CD4-positive, alpha-beta T cell (primary cell): ENCODE measurements at regions not wholly inside any gene's neighbourhood (a gene's known extent, or its start where the extent isn't known, plus 50 kb on each side); places are given as distances from the start of the nearest gene placed in this dataset.
A peak's percentile ranks its signal among the peaks of the same experiment; 100 is the strongest.

ENCODE experiments used
- ATAC-seq: fragments of 200-7000 bp; cut with Tn5 transposase; one replicate; pipeline ENCODE4 v1.10.0; 2022; ENCODE audit warnings: mild to moderate bottlenecking; ENCODE audit not compliant: poor library complexity
- CTCF ChIA-PET: fragments of 350-600 bp; sonication (Branson Sonifier 250); formaldehyde crosslinking; loops from one replicate; lab custom pipeline; 2021; ENCODE audit warnings: antibody characterized with exemption, inconsistent platforms; lab: Charles Lee
- POLR2A ChIA-PET: fragments of 350-600 bp; sonication (Branson Sonifier 250); formaldehyde crosslinking; loops from one replicate; lab custom pipeline; 2021; ENCODE audit warnings: antibody characterized with exemption, inconsistent platforms; lab: Charles Lee
- DNase-seq, 14 experiments: peaks; one replicate each; pipeline ENCODE4 v3.0.0-alpha.2; 2013 to 2020; ENCODE audit warnings: mixed read lengths in 2 of 14
- H3K27ac ChIP-seq, 2 donors: one replicate each; pipeline versions ENCODE4 v1.5.1 to v1.7.0; 2013; ENCODE audit warnings: low read length in 2 of 2, low read depth in 1 of 2, mild to moderate bottlenecking in 1 of 2
- H3K27me3 ChIP-seq, 2 experiments: 1 replicate in 1 of 2; 2 replicates in 1 of 2; pipeline versions ENCODE4 v1.6.1 to v1.7.0; 2013; ENCODE audit warnings: low read length in 2 of 2, control low read depth in 1 of 2, mild to moderate bottlenecking in 1 of 2, moderate library complexity in 1 of 2; ENCODE audit not compliant: insufficient read depth in 2 of 2, control insufficient read depth in 1 of 2
- H3K36me3 ChIP-seq: one replicate; pipeline ENCODE4 v1.6.1; 2013; ENCODE audit warnings: low read length, control low read depth; ENCODE audit not compliant: insufficient read depth
- H3K4me1 ChIP-seq: one replicate; pipeline ENCODE4 v1.6.1; 2013; ENCODE audit warnings: low read length, control low read depth; ENCODE audit not compliant: insufficient read depth
- H3K4me3 ChIP-seq: one replicate; pipeline ENCODE4 v1.5.1; 2013; ENCODE audit warnings: mild to moderate bottlenecking, low read length, moderate library complexity
- H3K9me3 ChIP-seq, 2 experiments: 1 replicate in 1 of 2; 2 replicates in 1 of 2; pipeline versions ENCODE4 v1.6.1 to v1.7.0; 2013; ENCODE audit warnings: low read length in 2 of 2, mild to moderate bottlenecking in 2 of 2, control low read depth in 1 of 2, moderate library complexity in 1 of 2; ENCODE audit not compliant: control insufficient read depth in 1 of 2, insufficient read depth in 1 of 2
- H3K27ac Mint-ChIP-seq: one replicate; pipeline ENCODE4 v1.8.0; 2020; ENCODE audit warnings: mixed read lengths
- H3K27me3 Mint-ChIP-seq: one replicate; pipeline ENCODE4 v1.8.0; 2021; ENCODE audit warnings: mixed read lengths
- H3K36me3 Mint-ChIP-seq: one replicate; pipeline ENCODE4 v1.8.0; 2021; ENCODE audit warnings: low read depth, mixed read lengths
- H3K4me1 Mint-ChIP-seq: one replicate; pipeline ENCODE4 v1.8.0; 2021; ENCODE audit warnings: low read depth, mixed read lengths
- H3K4me3 Mint-ChIP-seq: one replicate; pipeline ENCODE4 v1.8.0; 2020; ENCODE audit warnings: mild to moderate bottlenecking, mixed read lengths
- H3K9me3 Mint-ChIP-seq: one replicate; pipeline ENCODE4 v1.8.0; 2020; ENCODE audit warnings: mixed read lengths
- CTCF ChIP-seq: fragments of 200-600 bp; IDR thresholded peaks from one replicate; pipeline ENCODE4 v1.8.0; 2022; ENCODE audit warnings: antibody characterized with exemption, mild to moderate bottlenecking
- intact Hi-C, 2 experiments: fragments of 100-400 bp; cut with DNase I in 1 of 2; cut with micrococcal nuclease in 1 of 2; formaldehyde crosslinking; loops; one replicate each; pipeline versions ENCODE4 v1.15.1 to v1.9.0; 2023 to 2025; cut with DNase I, micrococcal nuclease

GRCh38 chr2:53268086-53268485, 499.5 kb upstream of the CHAC2 start:
- Mint-ChIP-seq H3K27ac (no peak overlapping the region), H3K4me3 (no peak overlapping the region), H3K36me3 (no peaks in the 10 kb centered on the region), H3K4me1 (no peaks in the 10 kb centered on the region), H3K9me3 (peaks cover 5% of the 10 kb centered on the region), H3K27me3 (no peaks in the 10 kb centered on the region)
- peak in 3 of 14 experiments; percentile 1 to 10 (median 7) for DNase-seq
- no peaks in the 10 kb centered on the region for H3K27me3 ChIP-seq
- intact Hi-C loops = no loop called here
- no peaks in the 10 kb centered on the region for H3K36me3 ChIP-seq
- peaks cover 4% of the 10 kb centered on the region for H3K4me1 ChIP-seq
- POLR2A ChIA-PET = no interaction called here
- TF ChIP-seq CTCF = no peak
- H3K27ac ChIP-seq = no peak overlapping the region
- no peak for ATAC-seq
- CTCF ChIA-PET = no interaction called here
- H3K4me3 ChIP-seq = no peak overlapping the region
- H3K9me3 ChIP-seq = no peaks in the 10 kb centered on the region

- POLR2A ChIA-PET = no interaction called here
- Mint-ChIP-seq H3K9me3 (peaks cover 3% of the 10 kb centered on the region), H3K36me3 (no peaks in the 10 kb centered on the region), H3K27ac (no peak overlapping the region), H3K4me3 (no peak overlapping the region), H3K27me3 (no peaks in the 10 kb centered on the region), H3K4me1 (no peaks in the 10 kb centered on the region)
- Histone ChIP-seq H3K9me3 (no peaks in the 10 kb centered on the region), H3K27me3 (no peaks in the 10 kb centered on the region), H3K27ac (no peak overlapping the region), H3K4me3 (no peak overlapping the region), H3K36me3 (no peaks in the 10 kb centered on the region), H3K4me1 (peaks cover 4% of the 10 kb centered on the region)
- intact Hi-C loops = no loop called here
- no peak for DNase-seq
- CTCF ChIA-PET = interaction anchor here (0.6 kb wide), 1 partner anchor 17 kb away, joined by 3 read pairs; no protein-coding TSS in a partner anchor
- TF ChIP-seq CTCF = no peak
- ATAC-seq = no peak
Measured at GRCh38 chr2:53265544-53266299, 501.9 kb upstream of the CHAC2 start.

- Mint-ChIP-seq H3K36me3 (no peaks in the 10 kb centered on the region), H3K4me3 (no peak overlapping the region), H3K27me3 (no peaks in the 10 kb centered on the region), H3K27ac (no peak overlapping the region), H3K4me1 (no peaks in the 10 kb centered on the region), H3K9me3 (peaks cover 3% of the 10 kb centered on the region)
- ChIA-PET CTCF (no interaction called here), POLR2A (no interaction called here)
- no peak for TF ChIP-seq CTCF
- H3K4me3 ChIP-seq = no peak overlapping the region
- ATAC-seq = no peak
- no peak overlapping the region for H3K27ac ChIP-seq
- no peaks in the 10 kb centered on the region for H3K27me3 ChIP-seq
- H3K9me3 ChIP-seq = peaks cover 0 to 11% of the 10 kb centered on the region in 2 experiments
- intact Hi-C loops = no loop called here
- H3K4me1 ChIP-seq = no peaks in the 10 kb centered on the region
- no peak for DNase-seq
- H3K36me3 ChIP-seq = no peaks in the 10 kb centered on the region
Measured at GRCh38 chr2:53260568-53260967, 507.0 kb upstream of the CHAC2 start.
